ENCODE measurements at regions not wholly inside any gene's neighbourhood (a gene's known extent, or its start where the extent isn't known, plus 50 kb on each side); places are given as distances from the start of the nearest gene placed in this dataset.

- no peak for TF ChIP-seq CTCF (conservative IDR thresholded peaks at IDR 0.05; ENCODE audit: low read depth, low read length)
- TF ChIP-seq EZH2 (IDR thresholded peaks at IDR 0.05; ENCODE audit: borderline replicate concordance, low read depth, low read length, poor library complexity, severe bottlenecking): no peak
Observed at GRCh38 chr18:61129001-61129400, 204.2 kb upstream of the CDH20 start.

Measured in A673 (cell line).